ENCODE measurements at regions not wholly inside any gene's neighbourhood (a gene's known extent, or its start where the extent isn't known, plus 50 kb on each side); places are given as distances from the start of the nearest gene placed in this dataset.

DNA sequence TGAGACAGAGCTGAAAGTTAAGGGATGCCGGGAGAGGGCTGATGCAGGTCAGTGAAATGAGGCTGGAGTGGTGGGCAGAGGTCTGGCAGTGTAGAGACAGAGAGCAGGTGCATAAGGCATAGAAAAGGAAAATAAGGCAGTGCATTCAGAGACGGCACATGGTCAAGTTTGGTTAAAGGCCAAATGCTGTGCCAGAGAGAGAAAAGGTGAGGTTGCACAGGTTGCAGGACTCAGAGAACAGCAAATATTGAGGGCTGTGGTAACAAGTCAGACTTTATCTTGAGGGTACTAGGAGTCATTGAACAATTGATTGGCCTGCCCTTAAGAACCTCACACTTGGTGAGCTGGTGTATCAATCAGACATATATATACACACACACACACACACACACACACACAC is 102.9 kb upstream of the TSHZ2 start:
- DNase-seq (ENCODE audit: low read depth), result no peak
- TF ChIP-seq, protein P1, sequence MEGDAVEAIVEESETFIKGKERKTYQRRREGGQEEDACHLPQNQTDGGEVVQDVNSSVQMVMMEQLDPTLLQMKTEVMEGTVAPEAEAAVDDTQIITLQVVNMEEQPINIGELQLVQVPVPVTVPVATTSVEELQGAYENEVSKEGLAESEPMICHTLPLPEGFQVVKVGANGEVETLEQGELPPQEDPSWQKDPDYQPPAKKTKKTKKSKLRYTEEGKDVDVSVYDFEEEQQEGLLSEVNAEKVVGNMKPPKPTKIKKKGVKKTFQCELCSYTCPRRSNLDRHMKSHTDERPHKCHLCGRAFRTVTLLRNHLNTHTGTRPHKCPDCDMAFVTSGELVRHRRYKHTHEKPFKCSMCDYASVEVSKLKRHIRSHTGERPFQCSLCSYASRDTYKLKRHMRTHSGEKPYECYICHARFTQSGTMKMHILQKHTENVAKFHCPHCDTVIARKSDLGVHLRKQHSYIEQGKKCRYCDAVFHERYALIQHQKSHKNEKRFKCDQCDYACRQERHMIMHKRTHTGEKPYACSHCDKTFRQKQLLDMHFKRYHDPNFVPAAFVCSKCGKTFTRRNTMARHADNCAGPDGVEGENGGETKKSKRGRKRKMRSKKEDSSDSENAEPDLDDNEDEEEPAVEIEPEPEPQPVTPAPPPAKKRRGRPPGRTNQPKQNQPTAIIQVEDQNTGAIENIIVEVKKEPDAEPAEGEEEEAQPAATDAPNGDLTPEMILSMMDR (IDR thresholded peaks at IDR 0.05; ENCODE audit: control insufficient read depth, extremely low read depth, insufficient read depth), result no peak
- H3K4me3 ChIP-seq (ENCODE audit: low read depth, low read length), result no peak overlapping the region

DNA sequence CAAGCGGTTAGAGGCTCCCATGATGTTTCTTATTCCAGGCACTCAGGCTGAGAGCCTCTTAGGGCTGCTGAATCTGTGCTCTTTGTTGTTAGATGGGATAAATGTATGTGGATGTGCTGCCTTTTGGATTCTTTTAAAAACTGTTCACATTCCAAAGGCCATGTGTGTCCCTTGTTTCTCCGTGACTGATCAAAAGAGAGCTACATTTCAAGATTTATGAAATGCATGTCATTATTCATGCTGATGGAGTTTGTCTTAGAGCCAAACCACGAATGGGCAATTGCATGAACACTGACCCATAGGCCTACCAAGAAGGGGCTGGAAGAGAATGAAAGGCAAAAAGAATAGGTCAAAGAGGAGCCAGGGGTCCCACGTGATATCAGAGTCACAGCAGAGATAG is 104.9 kb upstream of the TSHZ2 start:
- no peak overlapping the region for H3K4me3 ChIP-seq (ENCODE audit: low read depth, low read length)
- TF ChIP-seq, protein P1 (IDR thresholded peaks at IDR 0.05; ENCODE audit: control insufficient read depth, extremely low read depth, insufficient read depth), result no peak
- no peak for DNase-seq (ENCODE audit: low read depth)

DNA sequence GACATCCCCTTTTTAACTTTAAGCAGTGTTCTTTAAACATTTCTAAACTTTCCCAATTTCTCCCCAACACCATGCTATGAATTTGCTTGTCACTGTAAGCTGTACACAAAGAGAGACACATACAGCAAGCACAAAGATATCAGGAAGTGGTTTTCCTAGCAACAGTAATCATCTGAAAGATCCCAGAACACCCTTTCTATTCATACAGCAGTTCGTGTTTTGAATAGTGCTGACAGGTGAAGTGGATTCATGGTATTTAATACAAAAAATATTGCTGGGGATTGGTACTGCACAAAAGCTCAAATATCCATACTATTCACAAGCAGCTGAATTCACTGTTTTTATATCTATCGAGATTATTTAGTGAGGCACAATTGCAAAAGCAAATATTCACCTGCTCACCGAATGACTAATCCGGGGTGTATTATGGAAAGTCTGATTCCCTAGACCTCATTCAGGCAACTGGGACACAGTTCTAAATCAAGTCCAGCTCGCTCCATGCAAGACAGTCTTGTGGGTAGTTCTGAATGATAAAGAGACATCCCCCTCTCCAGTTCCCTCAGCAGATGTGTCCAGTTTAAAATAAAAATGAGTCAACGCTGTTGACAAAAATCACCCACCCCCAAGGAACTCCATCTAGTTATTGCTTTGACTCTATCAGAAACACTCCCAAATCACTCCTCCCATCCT is 107.1 kb upstream of the TSHZ2 start:
- no peak for DNase-seq (ENCODE audit: low read depth)

DNA sequence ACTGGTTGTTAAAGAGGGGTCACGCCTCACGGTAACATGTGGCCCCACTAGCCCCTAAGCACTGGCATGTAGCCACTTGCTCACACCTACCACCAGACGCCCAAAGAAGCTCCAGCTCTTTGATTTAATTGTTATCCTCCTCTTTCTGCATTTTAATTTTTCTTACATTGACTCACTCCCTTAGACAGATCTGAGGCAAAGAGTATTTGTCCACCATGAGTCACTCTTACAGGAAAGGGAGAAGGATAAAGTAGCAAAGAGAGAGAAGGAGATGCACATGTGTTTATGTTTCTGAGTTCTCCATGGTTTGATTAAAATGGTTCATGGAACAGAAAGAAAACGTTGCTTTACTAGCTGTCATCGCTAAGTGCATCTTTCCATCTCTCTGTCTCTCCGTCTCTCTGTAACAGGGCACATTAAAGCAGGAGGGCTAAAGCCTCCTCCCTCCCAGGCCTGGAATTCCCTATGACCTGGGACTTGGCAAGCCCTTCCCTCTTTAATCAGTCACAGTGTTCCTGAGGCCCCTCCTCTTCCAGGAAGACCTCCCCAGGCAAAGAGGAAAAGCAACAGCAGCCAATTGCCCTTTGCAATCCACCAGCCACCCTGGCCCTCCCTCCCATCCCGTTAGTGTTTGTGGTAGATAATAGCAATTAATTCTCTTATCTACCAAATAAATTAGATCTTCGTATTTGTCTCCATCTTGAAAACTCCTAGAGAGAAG is 112.8 kb upstream of the TSHZ2 start:
- H3K4me3 ChIP-seq (ENCODE audit: low read depth, low read length), result no peak overlapping the region
- TF ChIP-seq, protein P1 (IDR thresholded peaks at IDR 0.05; ENCODE audit: control insufficient read depth, extremely low read depth, insufficient read depth), result no peak
- no peak for DNase-seq (ENCODE audit: low read depth)

More for the DNA sequence above, 107.1 kb upstream of the TSHZ2 start:
- no peak overlapping the region for H3K4me3 ChIP-seq (ENCODE audit: low read depth, low read length)
- TF ChIP-seq, protein P1 (IDR thresholded peaks at IDR 0.05; ENCODE audit: control insufficient read depth, extremely low read depth, insufficient read depth), result no peak

DNA sequence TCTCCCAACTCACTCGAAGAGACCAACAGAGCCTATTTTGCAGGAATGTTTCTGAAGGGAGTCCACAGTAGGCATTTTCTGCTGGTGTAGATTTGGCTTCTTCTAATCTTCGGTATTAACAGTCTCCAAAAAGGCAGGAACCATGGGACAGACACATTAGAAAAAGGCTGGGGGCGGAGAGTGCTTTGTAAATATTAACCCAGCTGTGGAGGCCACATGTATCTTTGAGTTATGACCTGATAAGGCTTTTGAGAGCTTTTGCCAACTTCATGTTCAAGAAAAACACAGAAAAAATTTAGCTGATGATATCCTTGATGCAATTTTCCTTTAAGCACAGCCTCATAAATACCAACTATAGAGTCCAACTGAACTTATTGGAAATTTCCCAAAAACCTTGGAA is 119.4 kb upstream of the TSHZ2 start:
- TF ChIP-seq, protein P1 (IDR thresholded peaks at IDR 0.05; ENCODE audit: control insufficient read depth, extremely low read depth, insufficient read depth), result no peak
- no peak overlapping the region for H3K4me3 ChIP-seq (ENCODE audit: low read depth, low read length)
- DNase-seq (ENCODE audit: low read depth), result no peak

DNA sequence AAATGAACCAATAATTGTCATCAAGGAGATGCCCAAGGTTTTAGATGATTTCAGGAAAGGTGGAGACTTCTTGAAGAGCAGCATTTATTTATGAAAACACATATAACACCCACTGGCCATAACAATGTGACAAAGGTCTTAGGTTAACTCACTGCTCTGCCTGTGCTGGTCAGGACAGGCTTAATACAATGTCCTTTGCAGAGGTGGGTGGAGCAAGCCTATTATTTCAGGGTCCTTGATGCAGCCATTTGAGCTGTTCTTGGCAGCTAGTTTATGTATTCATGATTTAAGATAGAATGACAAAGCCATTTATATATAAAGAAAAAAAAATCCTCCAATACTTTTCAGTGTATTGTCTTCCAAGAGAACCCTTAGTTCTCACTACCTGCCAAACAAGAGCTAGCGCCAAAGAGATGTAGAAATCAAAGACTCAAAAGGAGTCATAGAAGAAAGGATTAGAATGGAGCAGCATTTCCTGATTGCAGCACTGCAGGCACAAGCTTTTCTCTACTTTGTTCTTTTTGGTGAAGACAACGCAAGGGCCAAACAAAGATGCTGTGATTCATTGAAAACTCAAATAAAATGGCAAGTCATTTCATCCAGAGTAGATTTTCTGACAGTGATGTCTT is 124.3 kb upstream of the TSHZ2 start:
- DNase-seq (ENCODE audit: low read depth), result no peak
- TF ChIP-seq, protein P1 (IDR thresholded peaks at IDR 0.05; ENCODE audit: control insufficient read depth, extremely low read depth, insufficient read depth), result no peak
- H3K4me3 ChIP-seq (ENCODE audit: low read depth, low read length), result no peak overlapping the region

All from LNCaP clone FGC (cell line).